GM21423 (cell line): ENCODE measurements at regions not wholly inside any gene's neighbourhood (a gene's known extent, or its start where the extent isn't known, plus 50 kb on each side); places are given as distances from the start of the nearest gene placed in this dataset.
"Not testable (repeated sequence)": the region's sequence is repeated elsewhere in the genome, so short reads cannot be mapped to it uniquely, and the experiment has no call there.

ENCODE experiments used
- ATAC-seq: cut with Tn5 transposase; IDR thresholded peaks from one replicate; pipeline ENCODE4 v1.9.1; 2021; ENCODE audit warnings: mild to moderate bottlenecking, moderate library complexity; ENCODE audit not compliant: unreplicated experiment

DNA sequence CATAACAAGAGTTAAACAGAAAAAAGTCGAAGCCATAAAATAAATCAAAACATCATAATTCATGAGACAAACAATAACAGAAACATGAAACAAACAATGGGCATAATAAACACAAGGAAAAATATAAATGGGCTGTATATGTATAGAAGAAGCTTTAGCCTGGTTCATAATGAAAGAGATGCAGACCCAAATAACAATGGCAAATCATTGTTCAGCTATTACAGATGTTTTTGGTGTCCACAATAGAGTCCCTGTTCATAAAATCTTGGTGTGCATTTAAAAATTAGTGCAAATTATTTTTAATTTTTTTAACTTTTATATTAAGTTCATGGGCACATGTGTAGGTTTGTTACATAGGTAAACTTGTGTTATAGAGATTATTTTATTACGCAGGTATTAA lies 1185.9 kb upstream of the B3GALT2 start:
- ATAC-seq = no peak

DNA sequence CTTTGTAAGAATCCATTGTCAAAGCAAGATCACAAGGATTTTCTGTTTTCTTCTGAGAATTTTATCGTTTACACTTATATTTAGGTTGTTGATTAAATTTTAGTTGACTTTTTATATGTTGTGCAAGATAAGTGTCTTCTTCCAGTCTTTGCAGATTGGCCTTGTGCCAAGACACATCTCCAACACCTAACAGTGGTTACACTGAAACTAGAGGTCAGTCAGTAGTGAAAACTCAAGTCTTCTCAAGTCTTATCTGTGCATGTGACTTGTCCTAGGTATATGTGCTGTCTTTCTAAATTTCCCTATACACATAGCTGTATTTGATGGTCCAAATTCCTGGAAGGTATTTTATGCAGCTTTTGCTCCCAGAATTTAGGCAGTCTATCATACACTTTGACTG lies 1183.2 kb upstream of the B3GALT2 start:
- ATAC-seq = no peak

DNA sequence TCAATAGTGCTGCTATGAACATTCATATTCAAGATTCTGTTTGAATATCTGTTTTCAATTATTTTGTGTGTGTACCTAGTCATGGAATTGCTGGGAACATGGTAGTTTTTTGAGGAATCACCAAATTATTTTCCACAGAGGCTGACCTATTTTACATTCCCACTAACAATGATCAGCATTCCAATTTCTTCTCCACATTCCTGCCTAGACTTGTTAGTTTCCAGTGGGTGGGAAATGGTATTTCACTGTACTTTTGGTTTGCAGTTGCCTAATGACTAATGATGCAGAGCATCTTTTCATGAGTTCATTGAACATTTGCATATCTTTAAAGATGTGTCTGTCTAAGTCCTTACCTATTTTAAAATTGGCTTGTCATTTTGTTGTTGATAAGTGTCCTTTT lies 1182.6 kb upstream of the B3GALT2 start:
- ATAC-seq = no peak

DNA sequence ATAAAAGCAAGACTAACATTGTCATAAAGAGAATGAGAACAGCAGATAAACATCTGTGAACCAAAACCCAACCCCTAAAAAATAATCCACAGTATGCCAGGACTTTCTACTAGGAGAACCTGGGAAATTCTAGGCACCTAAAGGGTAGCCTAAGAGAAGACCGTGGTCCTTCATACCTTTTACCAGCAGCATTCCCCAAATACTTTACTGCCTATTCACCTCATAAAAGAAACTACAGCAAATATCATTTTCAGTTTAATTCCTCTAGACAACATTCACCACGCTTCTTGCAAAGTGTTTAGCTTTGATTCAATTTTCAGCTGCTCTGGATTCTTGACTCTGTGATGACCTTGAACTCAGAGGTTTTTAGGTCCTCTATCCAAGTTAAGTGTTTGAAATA lies 1180.7 kb upstream of the B3GALT2 start:
- no peak for ATAC-seq

DNA sequence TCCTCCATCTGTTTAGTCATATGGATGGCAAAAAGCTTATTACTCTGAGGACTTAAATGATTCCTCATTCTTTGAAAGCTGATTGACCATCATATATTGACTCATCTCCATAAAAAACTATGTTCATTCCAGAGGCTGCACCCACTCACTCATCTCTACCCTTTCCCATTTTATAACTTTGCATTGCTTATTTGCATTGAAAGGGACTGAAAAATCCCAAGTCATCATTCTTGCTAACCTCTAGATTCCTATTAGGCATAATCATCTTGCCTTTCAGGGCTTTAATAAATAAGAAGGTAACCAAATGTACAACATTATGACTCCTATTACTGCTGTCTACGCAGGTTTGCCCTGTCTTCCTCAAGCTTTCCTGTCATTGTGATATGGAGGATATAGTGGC lies 1180.3 kb upstream of the B3GALT2 start:
- ATAC-seq = no peak

DNA sequence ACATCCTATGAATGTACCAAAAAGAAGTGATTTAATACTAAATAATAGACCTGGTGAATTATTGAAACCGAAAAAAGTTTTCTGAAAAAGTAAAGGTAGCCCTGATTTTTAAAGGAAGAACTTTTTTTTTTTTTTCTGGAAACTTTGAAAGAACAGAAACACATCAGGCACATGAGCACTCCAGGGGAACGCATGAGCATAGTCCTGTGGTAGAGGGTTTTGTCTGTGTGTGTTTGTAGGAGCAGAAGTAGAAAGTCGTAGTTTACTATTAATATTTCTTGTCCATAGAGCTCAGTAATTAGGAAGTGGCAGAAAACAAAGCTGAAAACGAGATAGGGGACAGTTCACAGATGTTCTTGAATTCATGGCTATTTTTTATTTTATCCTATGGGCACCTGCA lies 1175.9 kb upstream of the B3GALT2 start:
- ATAC-seq = no peak

DNA sequence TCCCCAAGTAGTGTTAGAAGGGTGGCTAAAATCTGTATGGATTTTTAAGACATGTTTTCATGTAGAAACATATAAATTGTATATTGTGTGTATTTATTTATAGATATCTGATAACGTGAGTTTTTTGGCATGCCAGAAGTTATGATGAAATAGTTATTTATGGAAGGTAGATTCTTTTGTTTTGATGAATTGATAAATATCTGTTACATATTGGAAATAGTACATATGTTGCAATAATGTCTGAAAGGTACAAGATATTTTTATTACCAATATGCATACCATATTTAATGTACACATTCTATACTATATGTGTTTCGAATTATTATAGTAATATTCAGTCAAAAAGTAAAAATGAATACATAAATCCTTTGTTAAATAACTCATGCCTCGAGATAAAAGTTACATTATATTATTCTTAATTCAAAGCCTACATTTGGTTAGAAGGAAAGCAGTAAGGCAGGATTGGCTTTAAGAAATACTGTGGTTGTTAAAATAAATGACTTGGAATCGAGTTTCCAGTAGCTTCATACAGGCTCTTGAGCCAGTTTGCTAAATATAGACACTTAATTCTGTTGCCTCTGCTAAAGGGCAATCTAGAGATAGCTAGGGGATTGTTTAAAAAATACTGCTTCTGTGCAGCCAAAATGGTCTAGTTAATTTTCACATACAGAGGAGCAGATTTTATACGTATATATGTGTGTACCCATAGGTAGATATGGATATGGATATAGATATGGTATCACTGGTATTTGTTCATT lies 1175.1 kb upstream of the B3GALT2 start:
- ATAC-seq = no peak

DNA sequence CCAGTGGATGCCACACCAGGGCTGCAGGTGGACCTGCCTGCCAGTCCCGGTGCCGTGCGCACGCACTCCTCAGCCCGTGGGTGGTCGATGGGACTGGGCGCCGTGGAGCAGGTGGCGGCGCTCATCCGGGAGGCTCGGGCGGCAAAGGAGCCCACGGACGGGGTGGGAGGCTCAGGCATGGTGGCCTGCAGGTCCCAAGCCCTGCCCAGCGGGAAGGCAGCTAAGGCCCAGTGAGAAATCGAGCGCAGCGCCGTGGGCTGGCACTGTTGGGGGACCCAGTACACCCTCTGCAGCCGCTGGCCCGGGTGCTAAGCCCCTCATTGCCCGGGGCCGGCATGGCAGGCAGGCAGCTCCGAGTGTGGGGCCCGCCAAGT lies 1171.8 kb upstream of the B3GALT2 start:
- ATAC-seq = no peak

DNA sequence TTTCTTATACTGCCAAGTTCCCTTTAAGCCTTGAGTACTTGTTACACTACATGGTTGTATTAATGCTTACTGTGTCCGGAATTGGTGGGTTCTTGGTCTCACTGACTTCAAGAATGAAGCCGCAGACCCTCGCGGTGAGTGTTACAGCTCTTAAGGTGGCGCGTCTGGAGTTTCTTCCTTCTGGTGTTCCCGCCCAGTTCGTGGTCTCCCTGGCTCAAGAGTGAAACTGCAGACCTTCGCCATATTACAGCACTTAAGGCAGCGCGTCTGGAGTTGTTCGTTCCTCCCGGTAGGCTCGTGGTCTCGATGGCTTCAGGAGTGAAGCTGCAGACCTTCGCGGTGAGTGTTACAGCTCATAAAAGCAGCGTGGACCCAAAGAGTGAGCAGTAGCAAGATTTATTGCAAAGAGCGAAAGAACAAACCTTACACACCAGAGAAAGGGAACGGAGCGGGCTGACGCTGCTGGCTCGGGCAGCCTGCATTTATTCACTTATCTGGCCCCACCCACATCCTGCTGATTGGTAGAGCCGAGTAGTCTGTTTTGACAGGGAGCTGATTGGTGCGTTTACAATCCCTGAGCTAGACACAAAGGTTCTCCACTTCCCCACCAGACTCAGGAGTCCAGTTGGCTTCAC lies 1171.3 kb upstream of the B3GALT2 start:
- not testable (repeated sequence) for ATAC-seq

DNA sequence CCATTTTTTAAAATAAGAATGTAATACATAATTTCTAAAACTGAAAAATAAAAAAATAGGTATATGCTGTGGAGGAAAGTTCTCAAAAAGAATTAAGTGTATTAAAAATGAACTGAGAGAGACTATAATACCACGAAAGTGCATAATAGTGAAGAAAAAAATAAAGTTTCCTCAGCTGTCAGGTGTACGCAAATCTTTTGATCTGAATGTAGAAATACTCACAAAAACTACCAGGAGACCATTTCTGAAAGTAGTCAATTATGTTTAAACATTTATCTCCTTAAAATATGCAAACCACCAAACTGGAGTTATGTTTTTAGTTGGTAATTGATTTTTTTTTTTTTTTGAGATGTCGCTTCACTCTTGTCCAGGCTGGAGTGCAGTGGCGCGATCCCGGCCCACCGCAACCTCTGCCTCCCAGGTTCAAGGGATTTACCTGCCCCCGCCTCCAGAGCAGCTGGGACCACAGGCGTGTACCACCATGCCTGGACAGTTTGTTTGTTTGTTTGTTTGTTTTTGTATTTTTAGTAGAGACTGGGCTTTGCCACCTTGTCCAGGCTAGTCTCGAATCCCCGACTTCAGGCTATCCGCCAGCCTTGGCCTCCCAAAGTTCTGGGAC lies 1169.2 kb upstream of the B3GALT2 start:
- ATAC-seq = no peak

DNA sequence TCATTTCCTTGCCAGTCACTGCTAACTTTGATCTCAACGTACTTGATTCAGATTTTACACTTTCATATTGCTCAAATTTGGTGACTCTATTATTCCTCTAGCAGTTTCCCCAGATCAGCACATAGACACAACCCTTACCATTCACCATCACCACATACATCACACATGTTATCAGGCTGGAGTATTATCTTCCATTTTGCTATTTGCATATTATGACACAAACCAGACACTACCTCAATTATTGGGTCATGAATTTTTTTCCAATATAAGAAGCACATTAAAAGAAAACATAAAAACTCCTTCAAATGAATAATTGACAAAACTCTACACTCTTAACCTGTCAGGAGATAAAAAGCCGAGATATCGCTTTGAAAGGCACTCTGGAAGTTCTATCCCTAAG lies 1166.7 kb upstream of the B3GALT2 start:
- ATAC-seq = no peak

DNA sequence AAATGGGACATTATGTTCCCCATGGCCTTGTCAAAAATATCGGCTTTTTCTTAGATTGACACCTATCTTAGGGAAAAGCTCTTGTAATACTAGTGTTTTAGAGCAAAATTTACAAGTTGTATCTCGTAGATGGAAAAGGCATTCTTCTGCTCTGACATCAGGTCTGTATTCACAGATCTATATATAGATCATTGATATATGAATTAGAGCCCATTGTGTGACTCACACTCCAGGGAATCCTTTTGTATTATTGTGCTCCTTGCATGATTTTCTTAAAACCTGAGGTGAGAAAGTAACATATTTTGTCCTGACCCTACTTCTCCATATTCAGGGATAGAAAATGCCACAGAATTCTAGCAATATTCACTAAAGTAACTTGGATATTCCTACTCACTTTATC lies 1160.8 kb upstream of the B3GALT2 start:
- ATAC-seq = no peak

DNA sequence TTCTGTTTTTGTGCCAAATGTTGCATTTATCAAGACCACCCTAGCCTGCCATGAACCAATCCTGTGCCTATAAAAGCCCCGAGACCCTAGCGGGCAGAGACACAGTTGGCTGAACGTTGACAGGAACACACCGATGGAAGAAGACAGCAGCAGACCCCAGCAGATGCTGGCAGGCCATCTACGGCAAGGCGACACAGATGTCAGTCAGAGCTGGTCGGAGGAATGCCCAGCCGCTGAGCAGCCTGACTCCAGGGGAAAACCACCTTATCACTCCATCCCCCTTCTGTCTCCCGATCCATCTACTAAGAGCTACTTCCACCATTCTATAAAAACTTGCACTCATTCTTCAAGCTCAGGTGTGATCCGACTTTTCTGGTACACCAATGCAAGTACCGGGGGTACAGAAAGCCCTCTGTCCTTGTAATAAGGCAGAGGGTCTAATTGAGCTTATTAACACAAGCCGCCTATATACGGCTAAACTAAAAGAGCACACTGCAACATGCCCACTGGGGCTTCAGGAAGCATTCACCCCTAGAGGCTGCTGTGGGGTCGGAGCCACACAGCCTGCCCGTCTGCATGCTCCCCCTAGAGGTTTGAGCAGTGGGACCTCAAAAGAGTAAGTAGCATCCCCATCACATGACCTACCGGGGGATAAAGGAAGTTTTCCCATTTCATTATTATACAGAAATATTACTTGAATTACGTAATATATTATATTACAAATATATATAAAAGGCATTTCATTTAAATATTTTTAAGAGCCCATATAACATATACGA lies 1156.3 kb upstream of the B3GALT2 start:
- no peak for ATAC-seq

DNA sequence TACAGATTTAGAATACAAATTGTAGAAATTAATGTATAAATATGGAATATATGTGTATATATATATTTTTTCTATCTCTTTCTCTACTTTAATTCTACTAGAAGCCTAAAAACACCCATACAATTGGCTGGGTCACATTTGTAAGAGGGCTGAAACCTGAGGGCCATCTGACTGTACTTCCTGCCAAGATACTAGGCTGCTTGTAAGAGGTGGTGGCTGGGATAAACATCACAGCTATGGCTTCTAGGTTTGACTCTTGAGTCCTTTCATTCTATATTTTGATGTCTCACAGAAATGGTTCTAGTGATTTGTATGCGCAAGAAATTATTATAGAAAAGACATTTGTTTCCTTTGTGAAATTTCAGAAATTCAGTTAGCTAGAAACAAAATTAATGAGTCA lies 1155.2 kb upstream of the B3GALT2 start:
- ATAC-seq = no peak

DNA sequence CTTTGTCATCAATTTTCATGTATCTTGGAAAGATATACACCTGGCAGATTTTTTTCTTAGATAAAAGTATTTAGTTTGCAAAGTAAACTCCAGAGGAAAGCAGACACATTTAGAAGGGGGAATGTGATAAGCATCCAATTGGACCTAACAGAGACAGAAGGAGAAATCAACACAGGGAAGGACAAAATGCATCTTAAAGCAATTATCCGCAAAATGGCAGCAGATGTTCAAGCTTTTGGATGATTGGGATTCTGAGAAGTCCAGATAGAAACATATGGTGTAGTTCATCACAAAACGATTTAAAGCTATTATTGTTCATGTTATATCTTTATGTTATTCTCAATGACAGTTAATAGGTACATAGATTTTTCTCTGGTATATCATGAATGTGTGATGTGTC lies 1153.1 kb upstream of the B3GALT2 start:
- ATAC-seq = no peak

DNA sequence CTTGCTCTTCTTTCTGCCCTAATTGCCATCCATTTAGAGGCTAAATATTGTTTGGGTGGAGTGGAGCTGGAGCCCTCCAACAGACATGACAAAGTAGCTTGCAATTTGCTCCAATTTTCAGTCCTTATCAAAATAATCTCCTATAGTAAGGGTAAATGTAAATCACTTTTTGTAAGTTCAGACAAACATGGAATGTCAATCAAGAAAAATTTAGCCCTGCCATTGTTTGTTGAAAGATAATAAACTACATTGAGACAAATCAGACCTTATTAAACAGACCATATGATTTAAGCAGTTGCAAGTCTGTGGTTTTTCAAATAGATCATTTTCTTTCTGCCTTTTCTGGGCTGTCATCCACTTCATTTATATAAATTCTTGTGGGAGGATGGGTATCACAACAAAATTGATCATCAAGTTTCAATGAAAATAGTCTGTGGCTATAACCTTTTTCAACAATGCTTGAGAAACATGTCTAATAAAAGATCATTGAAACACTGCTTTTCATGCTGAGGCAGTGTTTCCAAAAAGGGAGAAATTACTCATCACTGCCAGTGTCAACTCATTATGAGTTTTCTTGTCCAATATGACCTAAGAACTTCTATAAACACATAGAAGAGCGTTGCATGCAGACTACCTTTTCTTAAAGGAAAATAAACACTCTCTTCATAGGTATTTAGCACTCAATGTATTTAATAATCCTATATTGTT lies 1152.0 kb upstream of the B3GALT2 start:
- ATAC-seq = no peak

DNA sequence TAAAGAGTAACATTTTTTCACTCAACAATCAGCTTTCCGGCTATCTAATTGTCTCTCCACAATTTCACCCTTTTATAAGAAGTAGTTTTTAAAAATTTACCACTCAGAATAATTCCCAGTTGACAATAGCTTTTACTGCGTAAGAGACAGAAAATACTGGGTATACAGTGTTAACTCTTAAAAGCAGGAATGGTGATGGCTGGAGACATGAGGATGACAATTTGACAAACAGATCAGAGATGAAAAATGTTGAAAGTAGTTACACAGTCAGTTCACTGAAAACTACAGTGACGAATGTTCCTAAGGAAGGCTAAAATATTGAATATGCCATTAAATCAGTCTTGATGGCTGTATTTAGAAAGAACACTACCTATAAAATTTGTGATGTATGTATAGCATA lies 1146.8 kb upstream of the B3GALT2 start:
- ATAC-seq = no peak

DNA sequence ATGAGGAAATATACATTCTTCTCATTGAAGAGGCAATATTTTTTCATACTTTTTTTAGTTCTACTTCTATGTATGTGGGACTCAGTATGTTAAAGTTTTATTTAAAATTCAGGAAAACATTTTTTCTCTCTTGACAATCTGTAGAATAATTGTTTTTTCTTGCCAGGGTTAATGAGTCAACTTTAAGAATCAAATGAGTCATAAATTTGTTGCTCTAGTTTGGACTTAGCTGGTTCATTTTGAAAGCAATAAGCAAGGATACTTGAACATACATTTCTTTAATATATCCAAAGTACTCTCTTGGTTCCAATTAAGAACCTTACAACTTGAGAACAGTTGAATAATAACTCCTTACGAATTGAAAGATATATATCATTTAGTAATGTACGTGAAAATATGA lies 1145.3 kb upstream of the B3GALT2 start:
- no peak for ATAC-seq

DNA sequence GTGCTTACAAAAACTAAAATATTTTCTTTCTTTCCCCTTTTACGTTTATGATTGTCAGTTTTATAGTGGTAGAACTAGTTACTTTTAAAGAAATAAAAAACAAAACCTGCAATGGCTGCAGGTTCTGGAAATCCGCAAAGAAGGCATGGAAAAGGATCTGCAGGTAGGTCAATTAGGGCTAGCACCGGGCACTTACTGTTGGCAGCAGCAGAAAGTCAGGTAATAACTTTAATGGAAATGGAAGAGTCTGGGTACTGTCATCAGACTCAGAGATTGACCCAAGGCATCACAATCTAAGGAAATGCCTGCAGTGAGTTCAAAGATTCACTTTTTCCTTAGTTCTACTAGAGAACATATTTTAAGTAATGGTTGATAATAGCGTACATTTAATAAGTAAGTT lies 1136.3 kb upstream of the B3GALT2 start:
- no peak for ATAC-seq

DNA sequence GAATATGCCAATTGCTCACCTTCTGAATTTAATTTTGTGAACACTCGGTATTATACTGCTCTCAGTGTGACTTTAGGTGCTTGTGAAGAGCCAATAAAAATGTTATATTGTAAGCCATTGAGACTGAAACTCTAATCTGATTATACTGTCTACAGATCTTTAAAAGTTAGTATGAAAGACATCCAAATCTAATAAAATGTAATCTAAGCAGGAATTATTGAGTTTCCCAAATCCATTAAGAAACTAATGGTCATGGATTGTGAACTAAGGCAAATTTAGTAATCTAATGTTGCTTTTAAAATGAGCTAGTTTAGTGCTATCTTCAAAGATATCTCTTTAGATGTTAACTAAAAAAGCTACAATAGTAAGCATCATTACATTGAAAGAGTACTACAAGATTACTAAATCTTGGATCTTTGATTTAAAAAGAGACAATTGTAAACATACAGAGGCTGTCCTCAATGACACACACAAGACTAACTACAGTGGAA lies 1132.4 kb upstream of the B3GALT2 start:
- no peak for ATAC-seq

DNA sequence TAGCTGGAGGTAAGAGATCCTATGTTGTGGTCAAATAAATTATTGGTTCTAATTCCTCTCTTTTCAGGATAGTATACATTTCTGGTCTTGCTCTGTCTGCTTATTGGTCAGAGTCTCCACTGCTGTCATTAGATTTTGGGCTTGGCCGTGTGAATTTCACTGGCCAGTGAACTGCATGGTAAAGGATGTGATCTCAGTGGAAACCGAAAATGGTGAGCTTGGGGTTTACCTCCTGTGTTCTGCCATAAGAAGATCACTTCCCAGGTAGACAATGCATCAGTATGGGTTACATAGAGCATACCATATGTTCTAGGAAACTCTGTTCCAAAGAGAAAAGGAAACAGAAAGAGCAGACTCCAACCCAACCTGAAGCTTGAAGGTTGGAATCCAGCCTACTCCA lies 1123.3 kb upstream of the B3GALT2 start:
- ATAC-seq = no peak
